COR-L47 (cell line): ENCODE measurements at regions not wholly inside any gene's neighbourhood (a gene's known extent, or its start where the extent isn't known, plus 50 kb on each side); places are given as distances from the start of the nearest gene placed in this dataset.

ENCODE experiments used
- DNase-seq: peaks from one replicate; lab custom pipeline; 2025; lab: John Stamatoyannopoulos, UW

GRCh38 chr12:34377243-34378035 lies 355.1 kb downstream of the ALG10 start:
- DNase-seq = no peak

GRCh38 chr12:34379142-34379541 lies 356.8 kb downstream of the ALG10 start:
- no peak for DNase-seq

- DNase-seq = no peak
These were observed 362.4 kb downstream of the ALG10 start for GRCh38 chr12:34384693-34385092.

GRCh38 chr12:34386016-34386415 lies 363.7 kb downstream of the ALG10 start:
- DNase-seq = no peak

GRCh38 chr12:34386621-34387255 lies 364.4 kb downstream of the ALG10 start:
- DNase-seq = no peak

- no peak for DNase-seq
These were observed 365.7 kb downstream of the ALG10 start for GRCh38 chr12:34387711-34388635.

GRCh38 chr12:34388636-34389377 lies 366.5 kb downstream of the ALG10 start:
- DNase-seq = no peak

GRCh38 chr12:34389378-34390170 lies 367.3 kb downstream of the ALG10 start:
- DNase-seq = no peak

GRCh38 chr12:34390171-34390841 lies 368.0 kb downstream of the ALG10 start:
- DNase-seq = no peak

- DNase-seq = no peak
These were observed 368.8 kb downstream of the ALG10 start for GRCh38 chr12:34390846-34391700.

GRCh38 chr12:34391771-34392581 lies 369.7 kb downstream of the ALG10 start:
- no peak for DNase-seq

GRCh38 chr12:34392741-34393085 lies 370.4 kb downstream of the ALG10 start:
- no peak for DNase-seq

- DNase-seq = no peak
These were observed 371.0 kb downstream of the ALG10 start for GRCh38 chr12:34393086-34393820.

GRCh38 chr12:34393821-34394150 lies 371.5 kb downstream of the ALG10 start:
- DNase-seq = no peak

GRCh38 chr12:34394211-34395055 lies 372.1 kb downstream of the ALG10 start:
- no peak for DNase-seq

- DNase-seq = no peak
These were observed 373.0 kb downstream of the ALG10 start for GRCh38 chr12:34395056-34396005.
